ENCODE measurements at regions not wholly inside any gene's neighbourhood (a gene's known extent, or its start where the extent isn't known, plus 50 kb on each side); places are given as distances from the start of the nearest gene placed in this dataset.

- no peak overlapping the region for H3K27ac Mint-ChIP-seq
- no peaks in the 10 kb centered on the region for H3K4me1 Mint-ChIP-seq (ENCODE audit: low read depth)
- peaks cover 29% of the 10 kb centered on the region for H3K9me3 Mint-ChIP-seq
- DNase-seq (ENCODE audit: low spot score) = no peak
- intact Hi-C loops (cut with micrococcal nuclease) = no loop called here
- no peaks in the 10 kb centered on the region for H3K27me3 Mint-ChIP-seq (ENCODE audit: insufficient read depth)
- no peak overlapping the region for H3K4me3 Mint-ChIP-seq
- no peaks in the 10 kb centered on the region for H3K36me3 Mint-ChIP-seq (ENCODE audit: low read depth)
These were observed 476.5 kb downstream of the FOXG1 start for GRCh38 chr14:29242755-29243754.

GRCh38 chr14:29255692-29256091 is 489.1 kb downstream of the FOXG1 start:
- Mint-ChIP-seq H3K36me3 (ENCODE audit: low read depth) (no peaks in the 10 kb centered on the region), H3K27me3 (ENCODE audit: insufficient read depth) (no peaks in the 10 kb centered on the region), H3K4me1 (ENCODE audit: low read depth) (no peaks in the 10 kb centered on the region), H3K27ac (no peak overlapping the region), H3K4me3 (no peak overlapping the region), H3K9me3 (peaks cover 24% of the 10 kb centered on the region)
- intact Hi-C loops (cut with micrococcal nuclease) = no loop called here
- DNase-seq (ENCODE audit: low spot score) = no peak

GRCh38 chr14:29262979-29263378 is 496.4 kb downstream of the FOXG1 start:
- no peaks in the 10 kb centered on the region for H3K36me3 Mint-ChIP-seq (ENCODE audit: low read depth)
- no peak overlapping the region for H3K4me3 Mint-ChIP-seq
- H3K4me1 Mint-ChIP-seq (ENCODE audit: low read depth) = no peaks in the 10 kb centered on the region
- peaks cover 29% of the 10 kb centered on the region for H3K9me3 Mint-ChIP-seq
- intact Hi-C loops (cut with micrococcal nuclease) = no loop called here
- no peak for DNase-seq (ENCODE audit: low spot score)
- H3K27me3 Mint-ChIP-seq (ENCODE audit: insufficient read depth) = no peaks in the 10 kb centered on the region
- H3K27ac Mint-ChIP-seq = no peak overlapping the region

GRCh38 chr14:29264865-29265264 is 498.3 kb downstream of the FOXG1 start:
- peaks cover 26% of the 10 kb centered on the region for H3K9me3 Mint-ChIP-seq
- no peak overlapping the region for H3K27ac Mint-ChIP-seq
- DNase-seq (ENCODE audit: low spot score) = no peak
- H3K27me3 Mint-ChIP-seq (ENCODE audit: insufficient read depth) = no peaks in the 10 kb centered on the region
- intact Hi-C loops (cut with micrococcal nuclease) = no loop called here
- no peaks in the 10 kb centered on the region for H3K36me3 Mint-ChIP-seq (ENCODE audit: low read depth)
- H3K4me3 Mint-ChIP-seq = no peak overlapping the region
- H3K4me1 Mint-ChIP-seq (ENCODE audit: low read depth) = no peaks in the 10 kb centered on the region

GRCh38 chr14:29265852-29266251 is 499.3 kb downstream of the FOXG1 start:
- Mint-ChIP-seq H3K4me3 (no peak overlapping the region), H3K27ac (no peak overlapping the region), H3K9me3 (peaks cover 26% of the 10 kb centered on the region), H3K4me1 (ENCODE audit: low read depth) (no peaks in the 10 kb centered on the region), H3K36me3 (ENCODE audit: low read depth) (no peaks in the 10 kb centered on the region), H3K27me3 (ENCODE audit: insufficient read depth) (no peaks in the 10 kb centered on the region)
- no peak for DNase-seq (ENCODE audit: low spot score)
- intact Hi-C loops (cut with micrococcal nuclease) = no loop called here

GRCh38 chr14:29271669-29272068 is 505.1 kb downstream of the FOXG1 start:
- no peaks in the 10 kb centered on the region for H3K4me1 Mint-ChIP-seq (ENCODE audit: low read depth)
- H3K27ac Mint-ChIP-seq = no peak overlapping the region
- peaks cover 12% of the 10 kb centered on the region for H3K9me3 Mint-ChIP-seq
- DNase-seq (ENCODE audit: low spot score) = no peak
- intact Hi-C loops (cut with micrococcal nuclease) = no loop called here
- no peaks in the 10 kb centered on the region for H3K27me3 Mint-ChIP-seq (ENCODE audit: insufficient read depth)
- H3K36me3 Mint-ChIP-seq (ENCODE audit: low read depth) = no peaks in the 10 kb centered on the region
- H3K4me3 Mint-ChIP-seq = no peak overlapping the region

GRCh38 chr14:29273513-29273912 is 506.9 kb downstream of the FOXG1 start:
- H3K27me3 Mint-ChIP-seq (ENCODE audit: insufficient read depth) = no peaks in the 10 kb centered on the region
- no peaks in the 10 kb centered on the region for H3K4me1 Mint-ChIP-seq (ENCODE audit: low read depth)
- no peak for DNase-seq (ENCODE audit: low spot score)
- intact Hi-C loops (cut with micrococcal nuclease) = no loop called here
- no peak overlapping the region for H3K4me3 Mint-ChIP-seq
- no peak overlapping the region for H3K27ac Mint-ChIP-seq
- H3K36me3 Mint-ChIP-seq (ENCODE audit: low read depth) = no peaks in the 10 kb centered on the region
- H3K9me3 Mint-ChIP-seq = peaks cover 4% of the 10 kb centered on the region

- H3K27ac Mint-ChIP-seq = no peak overlapping the region
- H3K27me3 Mint-ChIP-seq (ENCODE audit: insufficient read depth) = no peaks in the 10 kb centered on the region
- intact Hi-C loops (cut with micrococcal nuclease) = no loop called here
- H3K4me1 Mint-ChIP-seq (ENCODE audit: low read depth) = no peaks in the 10 kb centered on the region
- H3K9me3 Mint-ChIP-seq = peaks cover 4% of the 10 kb centered on the region
- no peaks in the 10 kb centered on the region for H3K36me3 Mint-ChIP-seq (ENCODE audit: low read depth)
- H3K4me3 Mint-ChIP-seq = no peak overlapping the region
- DNase-seq (ENCODE audit: low spot score) = no peak
These were observed 508.5 kb downstream of the FOXG1 start for GRCh38 chr14:29274890-29275596.

GRCh38 chr14:29278301-29279263 is 512.0 kb downstream of the FOXG1 start:
- no peaks in the 10 kb centered on the region for H3K27me3 Mint-ChIP-seq (ENCODE audit: insufficient read depth)
- intact Hi-C loops (cut with micrococcal nuclease) = no loop called here
- H3K36me3 Mint-ChIP-seq (ENCODE audit: low read depth) = no peaks in the 10 kb centered on the region
- DNase-seq (ENCODE audit: low spot score) = no peak
- H3K4me3 Mint-ChIP-seq = no peak overlapping the region
- no peak overlapping the region for H3K27ac Mint-ChIP-seq
- H3K9me3 Mint-ChIP-seq = peaks cover 5% of the 10 kb centered on the region
- H3K4me1 Mint-ChIP-seq (ENCODE audit: low read depth) = no peaks in the 10 kb centered on the region

GRCh38 chr14:29282169-29282568 is 515.6 kb downstream of the FOXG1 start:
- Mint-ChIP-seq H3K36me3 (ENCODE audit: low read depth) (no peaks in the 10 kb centered on the region), H3K4me1 (ENCODE audit: low read depth) (no peaks in the 10 kb centered on the region), H3K4me3 (no peak overlapping the region), H3K27ac (no peak overlapping the region), H3K9me3 (peaks cover 17% of the 10 kb centered on the region), H3K27me3 (ENCODE audit: insufficient read depth) (no peaks in the 10 kb centered on the region)
- DNase-seq (ENCODE audit: low spot score) = no peak
- intact Hi-C loops (cut with micrococcal nuclease) = no loop called here

- Mint-ChIP-seq H3K27ac (no peak overlapping the region), H3K27me3 (ENCODE audit: insufficient read depth) (no peaks in the 10 kb centered on the region), H3K4me1 (ENCODE audit: low read depth) (no peaks in the 10 kb centered on the region), H3K4me3 (no peak overlapping the region), H3K36me3 (ENCODE audit: low read depth) (no peaks in the 10 kb centered on the region), H3K9me3 (peaks cover 35% of the 10 kb centered on the region)
- intact Hi-C loops (cut with micrococcal nuclease) = no loop called here
- DNase-seq (ENCODE audit: low spot score) = no peak
These were observed 523.9 kb downstream of the FOXG1 start for GRCh38 chr14:29290441-29290840.

- Mint-ChIP-seq H3K4me1 (ENCODE audit: low read depth) (no peaks in the 10 kb centered on the region), H3K9me3 (peaks cover 58% of the 10 kb centered on the region), H3K27me3 (ENCODE audit: insufficient read depth) (no peaks in the 10 kb centered on the region), H3K4me3 (no peak overlapping the region), H3K27ac (no peak overlapping the region), H3K36me3 (ENCODE audit: low read depth) (no peaks in the 10 kb centered on the region)
- no peak for DNase-seq (ENCODE audit: low spot score)
- intact Hi-C loops (cut with micrococcal nuclease) = no loop called here
These were observed 532.8 kb downstream of the FOXG1 start for GRCh38 chr14:29299372-29299771.

All from activated T-helper 1 cell treated with anti-CD3 and anti-CD28 coated beads, Interleukin-12 subunit alpha, Interleukin-12 subunit beta, Interleukin-2, Interleukin-4 antibody, amounts not matched to agents 30 ng/mL and 10 ng/mL and 1 ng/mL, durations not matched to agents 14 hours and 24 hours and 36 hours (primary cell).